Fibroblast of skin of abdomen (primary cell): ENCODE measurements at regions not wholly inside any gene's neighbourhood (a gene's known extent, or its start where the extent isn't known, plus 50 kb on each side); places are given as distances from the start of the nearest gene placed in this dataset.

Experiments
- DNase-seq: peaks from one replicate; pipeline ENCODE4 v3.0.0-alpha.2; 2013

DNA sequence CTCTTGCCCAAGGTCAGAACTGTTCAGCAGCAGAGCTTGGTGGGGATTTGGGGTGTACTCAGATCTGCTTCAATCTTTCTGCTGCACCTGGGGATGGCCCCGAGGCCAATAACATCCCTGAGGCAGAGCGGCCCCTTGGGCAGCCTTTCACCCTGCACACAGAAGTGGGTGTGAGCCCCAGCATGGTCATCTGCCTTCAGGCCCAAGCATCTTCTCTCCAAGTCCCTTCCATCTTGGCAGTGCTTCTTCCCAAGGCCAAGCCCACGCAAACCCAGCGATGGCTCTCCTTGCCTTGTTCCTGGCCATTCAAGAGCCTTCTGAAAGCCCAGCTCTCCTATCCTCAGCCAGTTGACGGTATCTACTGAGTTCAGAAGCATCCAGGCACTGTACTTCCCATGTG is 172.9 kb downstream of the INHBB start:
- no peak for DNase-seq

GRCh38 chr2:120519469-120519868 is 173.5 kb downstream of the INHBB start:
- DNase-seq: no peak

DNA sequence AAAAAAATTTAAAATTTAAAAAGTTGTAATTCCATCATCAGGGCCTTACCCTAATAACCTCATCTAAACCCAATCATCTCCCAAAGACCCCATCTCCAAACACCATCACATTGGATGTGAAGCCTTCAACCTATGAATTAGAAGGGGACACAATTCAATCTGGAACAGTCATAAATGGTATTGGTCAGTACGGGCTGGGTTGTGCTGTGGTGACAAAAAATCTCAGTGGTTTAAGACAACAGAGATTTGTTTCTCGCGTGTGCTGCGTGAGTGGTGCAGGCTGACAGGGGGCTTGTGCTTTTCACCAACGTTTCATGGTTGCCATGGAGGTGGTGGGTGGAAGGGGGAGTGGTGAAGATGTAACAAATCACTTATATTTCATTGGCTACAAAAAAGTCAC is 174.5 kb downstream of the INHBB start:
- no peak for DNase-seq

DNA sequence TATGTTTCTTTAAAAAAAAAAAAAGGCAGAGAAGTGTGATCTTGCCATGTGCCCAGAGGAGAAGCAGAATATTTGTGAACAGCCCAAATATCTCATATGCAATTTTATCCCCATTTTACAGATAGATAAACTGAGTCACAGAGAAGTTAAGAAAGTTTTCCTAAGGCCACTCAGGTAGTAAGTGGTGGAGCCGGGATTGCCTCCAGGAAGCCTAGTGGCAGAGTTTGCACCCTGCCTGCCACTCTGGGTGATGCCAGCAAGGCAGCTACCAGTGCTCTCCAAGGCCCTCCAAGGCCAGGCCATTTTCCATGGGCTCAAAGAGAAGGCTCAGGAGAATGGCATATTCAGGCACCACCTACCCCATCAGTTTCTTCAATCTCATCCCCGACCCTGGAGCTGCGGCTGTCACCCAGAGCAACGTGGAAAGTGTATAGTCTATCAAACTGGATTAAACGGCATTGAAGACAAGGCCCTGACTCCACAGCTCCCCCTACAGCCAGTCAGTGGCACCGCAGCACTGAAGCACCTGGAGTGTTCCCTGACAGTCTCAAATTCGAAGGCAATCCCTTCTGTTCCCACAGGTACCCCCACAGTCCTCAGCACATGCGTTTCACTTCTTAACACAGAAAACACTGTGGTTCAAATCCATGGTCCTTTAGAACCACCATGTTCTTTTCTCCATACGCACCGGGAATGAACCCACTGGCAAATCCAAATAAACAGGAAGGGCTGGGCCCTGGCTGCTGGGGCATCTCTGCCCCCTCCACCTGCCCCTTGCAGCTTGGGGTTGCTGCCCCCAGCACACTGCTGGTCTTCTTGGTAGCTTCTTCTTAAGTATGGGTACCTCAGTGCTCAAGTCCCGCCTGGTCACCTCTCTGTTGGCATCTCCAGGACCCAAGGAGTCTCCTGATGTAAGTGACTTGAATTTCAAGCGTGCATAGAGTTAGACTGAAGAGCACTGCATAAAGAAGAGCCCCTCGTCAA is 175.3 kb downstream of the INHBB start:
- no peak for DNase-seq

DNA sequence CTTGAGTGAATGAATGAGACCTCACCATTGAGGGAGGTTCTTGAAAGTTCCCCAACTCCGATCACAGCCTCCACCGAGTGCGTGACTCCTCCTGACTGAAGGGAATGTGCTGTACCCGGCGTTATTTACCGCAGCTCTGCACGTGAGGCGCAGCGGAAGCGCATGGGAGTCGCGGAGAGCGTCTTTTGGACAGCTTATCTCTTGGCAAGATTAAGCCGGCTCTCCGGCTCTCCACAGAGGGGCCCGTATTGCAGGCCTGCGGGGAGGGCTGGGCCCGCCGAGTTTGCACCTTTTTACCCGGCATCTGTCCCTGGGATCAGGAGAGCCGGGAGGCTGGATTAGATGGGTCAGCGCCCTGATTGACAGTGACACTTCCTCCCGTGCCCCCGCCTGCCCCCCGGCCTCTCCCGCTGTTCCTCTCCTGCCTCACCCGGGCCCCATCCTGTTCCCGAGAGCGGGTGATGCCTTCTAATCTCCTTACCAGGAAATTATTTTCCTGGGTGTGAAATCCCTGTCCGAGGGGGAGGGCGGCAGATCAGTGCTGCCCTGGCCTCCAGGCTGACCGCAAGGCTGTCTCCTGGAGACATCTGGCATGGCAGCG is 176.3 kb downstream of the INHBB start:
- DNase-seq: peak; percentile 44

- no peak for DNase-seq
Measured at GRCh38 chr2:120523766-120524165, 177.8 kb downstream of the INHBB start.

DNA sequence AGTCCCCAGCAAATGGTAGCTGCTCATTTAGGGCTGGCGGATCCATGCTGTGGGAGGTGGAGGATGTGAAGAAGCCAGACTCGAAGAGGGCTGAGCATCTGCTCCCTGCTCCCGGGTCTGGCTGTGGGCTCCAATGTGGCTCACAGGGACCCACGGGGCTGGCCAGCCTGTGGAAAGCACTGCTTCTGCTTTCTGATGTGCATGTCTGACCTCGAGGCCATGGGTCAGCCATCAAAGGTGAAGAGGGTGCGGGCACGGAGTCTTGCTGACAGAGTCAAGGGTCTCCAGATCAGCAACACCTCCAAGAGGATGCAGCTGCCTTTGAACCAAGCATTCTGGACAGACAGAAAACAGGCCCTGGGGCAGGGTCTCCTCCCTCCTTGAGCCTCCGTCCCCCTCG is 178.2 kb downstream of the INHBB start:
- DNase-seq: no peak

GRCh38 chr2:120525056-120526046 is 179.4 kb downstream of the INHBB start:
- no peak for DNase-seq

DNA sequence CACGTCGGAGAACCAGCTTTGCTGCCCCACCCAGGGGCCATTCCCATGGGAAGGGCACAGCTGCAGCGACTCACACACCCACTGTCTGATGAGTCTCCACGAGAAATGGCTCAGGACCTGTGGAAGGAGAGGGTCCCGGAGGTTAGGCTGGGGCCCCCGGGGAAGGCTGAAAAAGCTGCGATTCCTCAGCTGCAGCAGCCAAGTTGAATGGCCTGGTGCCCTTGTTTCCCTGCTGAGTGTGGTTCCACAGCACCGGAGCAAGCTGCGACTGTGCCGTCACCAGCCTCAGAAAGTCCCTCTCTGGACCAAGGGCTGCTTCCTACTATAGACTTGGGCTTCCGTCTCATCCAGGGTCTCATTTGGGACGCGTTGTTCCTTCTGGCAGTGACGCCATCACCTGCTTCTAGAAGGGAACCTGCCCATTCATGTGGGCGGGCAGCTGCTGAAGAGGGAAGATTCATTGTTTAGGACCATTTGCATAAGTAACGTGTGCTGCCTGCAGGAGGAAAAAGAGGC is 180.2 kb downstream of the INHBB start:
- no peak for DNase-seq

- no peak for DNase-seq
Measured at GRCh38 chr2:120526997-120527945, 181.3 kb downstream of the INHBB start.

GRCh38 chr2:120528051-120528692 is 182.2 kb downstream of the INHBB start:
- DNase-seq: no peak

- no peak for DNase-seq
Measured at GRCh38 chr2:120528693-120529076, 182.7 kb downstream of the INHBB start.

- DNase-seq: no peak
Measured at GRCh38 chr2:120530781-120531180, 184.8 kb downstream of the INHBB start.

- no peak for DNase-seq
Measured at GRCh38 chr2:120531365-120531764, 185.4 kb downstream of the INHBB start.

GRCh38 chr2:120531863-120532600 is 186.1 kb downstream of the INHBB start:
- no peak for DNase-seq

GRCh38 chr2:120533625-120534024 is 187.7 kb downstream of the INHBB start:
- DNase-seq: no peak

- DNase-seq: no peak
Measured at GRCh38 chr2:120534457-120534856, 188.5 kb downstream of the INHBB start.

DNA sequence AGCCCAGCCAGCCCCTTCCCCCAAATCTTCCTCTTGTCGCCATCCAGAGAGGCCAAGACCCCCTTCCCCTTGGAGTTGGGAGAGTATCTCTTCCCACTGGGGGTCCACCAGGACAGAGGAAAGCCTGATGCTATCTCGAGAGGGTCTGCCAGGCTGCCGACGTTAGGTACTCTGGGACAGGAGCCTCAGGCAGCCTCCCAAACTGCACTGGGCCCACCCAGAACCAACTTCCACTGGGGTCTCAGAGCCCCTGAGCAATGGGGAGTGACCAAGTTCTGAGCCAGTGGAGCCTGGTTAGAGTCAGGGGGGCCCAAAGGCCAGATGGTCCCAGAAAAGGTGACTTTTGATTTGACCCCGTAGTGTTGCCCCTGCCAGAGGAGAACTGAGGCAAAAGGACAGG is 189.1 kb downstream of the INHBB start:
- no peak for DNase-seq

DNA sequence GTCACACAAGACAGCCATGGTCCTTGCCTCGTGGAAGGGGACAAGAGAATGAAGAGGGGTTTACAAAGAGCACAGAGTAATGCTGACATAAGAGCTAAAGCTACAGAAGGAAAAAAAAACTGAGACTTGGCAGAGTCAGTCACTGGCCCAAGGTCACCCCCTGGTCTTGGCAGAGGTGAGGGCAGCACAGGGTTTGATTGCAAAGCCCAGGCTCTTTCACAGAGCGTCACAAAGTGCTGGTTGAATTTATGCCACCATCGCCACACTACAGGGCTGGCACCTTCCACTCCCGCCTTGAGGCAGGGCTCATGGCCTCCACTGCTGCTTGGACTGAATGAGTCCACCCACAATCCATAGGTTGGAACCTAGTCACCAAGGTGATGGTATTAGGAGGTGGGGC is 190.2 kb downstream of the INHBB start:
- no peak for DNase-seq
